Uterus (tissue), 3 donors: ENCODE measurements at regions not wholly inside any gene's neighbourhood (a gene's known extent, or its start where the extent isn't known, plus 50 kb on each side); places are given as distances from the start of the nearest gene placed in this dataset.

Experiments used
- DNase-seq, 2 donors: peaks; one replicate each; pipeline ENCODE4 v3.0.0-alpha.2; 2019 to 2020
- H3K27ac ChIP-seq, 2 donors: fragments of 200-600 bp; sonication (generic); 1 replicate in 1 of 2; 2 replicates in 1 of 2; pipeline ENCODE4 v1.5.1; 2016 to 2018
- H3K27me3 ChIP-seq, 2 donors: fragments of 200-600 bp; sonication (generic); one replicate each; pipeline ENCODE4 v1.5.1; 2018 to 2019; ENCODE audit warnings: control low read depth in 1 of 2
- H3K36me3 ChIP-seq, 2 donors: fragments of 200-600 bp; sonication (generic); one replicate each; pipeline ENCODE4 v1.5.1; 2019; ENCODE audit warnings: control low read depth in 1 of 2
- H3K4me1 ChIP-seq, 2 donors: fragments of 200-600 bp; sonication (generic); one replicate each; pipeline ENCODE4 v1.5.1; 2018 to 2019; ENCODE audit warnings: control low read depth in 1 of 2
- H3K4me3 ChIP-seq, 2 donors: fragments of 200-600 bp; sonication (generic); 1 replicate in 1 of 2; 2 replicates in 1 of 2; pipeline ENCODE4 v1.5.1; 2018 to 2019; ENCODE audit warnings: mild to moderate bottlenecking in 1 of 2
- H3K9me3 ChIP-seq, 2 donors: fragments of 200-600 bp; sonication (generic); one replicate each; pipeline ENCODE4 v1.5.1; 2019; ENCODE audit warnings: control low read depth in 1 of 2
- CTCF ChIP-seq, 4 experiments: fragments of 200-600 bp in 2 of 4; fragments of 450-650 bp in 2 of 4; sonication (generic) in 2 of 4; IDR thresholded peaks; one replicate each; pipeline ENCODE4 v1.5.1; 2016 to 2019; ENCODE audit warnings: antibody characterized with exemption in 4 of 4, mild to moderate bottlenecking in 2 of 4, moderate library complexity in 1 of 4
- POLR2A ChIP-seq, 2 donors: fragments of 450-650 bp; IDR thresholded peaks; one replicate each; pipeline ENCODE4 v1.6.1; 2016; ENCODE audit warnings: antibody characterized with exemption in 2 of 2, mild to moderate bottlenecking in 1 of 2, moderate library complexity in 1 of 2
- intact Hi-C: fragments of 100-400 bp; cut with DNase I; formaldehyde crosslinking; loops from one replicate; pipeline ENCODE4 v1.15.1; 2023; ENCODE audit warnings: low total_unique reads
- donor health status: DM: yes; HTN: yes; CAD: no.

- H3K4me3 ChIP-seq: no peak overlapping the region
- TF ChIP-seq CTCF (IDR thresholded peaks at IDR 0.05): no peak
- TF ChIP-seq POLR2A (IDR thresholded peaks at IDR 0.05): no peak
- H3K9me3 ChIP-seq: no peaks in the 10 kb centered on the region
- no peak for DNase-seq
- H3K36me3 ChIP-seq: no peaks in the 10 kb centered on the region
- intact Hi-C loops: no loop called here
- no peaks in the 10 kb centered on the region for H3K4me1 ChIP-seq
- H3K27ac ChIP-seq: no peak overlapping the region
- no peaks in the 10 kb centered on the region for H3K27me3 ChIP-seq
Observed at GRCh38 chr5:120919017-120919416, 454.9 kb downstream of the PRR16 start.

DNA sequence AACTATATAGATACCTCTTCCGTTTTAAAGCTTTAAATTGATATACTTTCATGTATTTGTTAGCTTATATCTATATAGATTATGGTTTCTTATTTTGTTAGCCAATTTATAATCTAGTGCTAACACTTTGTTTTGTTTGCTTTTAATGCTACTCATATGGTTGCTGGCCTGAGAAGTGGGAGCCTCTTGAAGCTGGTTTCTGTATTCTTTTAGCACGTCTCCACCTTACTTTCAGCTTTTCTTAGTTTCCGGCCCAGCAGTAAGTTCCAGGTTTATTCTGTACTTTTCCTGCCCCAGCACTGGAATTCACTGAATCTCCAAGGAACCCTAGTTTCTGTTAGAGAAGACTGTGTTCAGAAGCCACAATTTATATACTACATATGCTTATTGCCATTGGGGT, 458.9 kb downstream of the PRR16 start:
- Histone ChIP-seq H3K27ac (no peak overlapping the region), H3K36me3 (no peaks in the 10 kb centered on the region)

GRCh38 chr5:120926471-120926870, 462.4 kb downstream of the PRR16 start:
- no peak overlapping the region for H3K4me3 ChIP-seq
- H3K27me3 ChIP-seq: no peaks in the 10 kb centered on the region
- no peak for DNase-seq
- no peaks in the 10 kb centered on the region for H3K36me3 ChIP-seq
- H3K9me3 ChIP-seq: no peaks in the 10 kb centered on the region
- H3K27ac ChIP-seq: no peak overlapping the region
- intact Hi-C loops: no loop called here
- H3K4me1 ChIP-seq: no peaks in the 10 kb centered on the region
- TF ChIP-seq CTCF (IDR thresholded peaks at IDR 0.05) (no peak), POLR2A (IDR thresholded peaks at IDR 0.05) (no peak)

More for the DNA sequence above, 458.9 kb downstream of the PRR16 start:
- intact Hi-C loops: no loop called here
- Histone ChIP-seq H3K9me3 (no peaks in the 10 kb centered on the region), H3K4me1 (no peaks in the 10 kb centered on the region), H3K4me3 (no peak overlapping the region), H3K27me3 (no peaks in the 10 kb centered on the region)
- DNase-seq: no peak
- no peak for TF ChIP-seq POLR2A (IDR thresholded peaks at IDR 0.05)
- TF ChIP-seq CTCF (IDR thresholded peaks at IDR 0.05): no peak

DNA sequence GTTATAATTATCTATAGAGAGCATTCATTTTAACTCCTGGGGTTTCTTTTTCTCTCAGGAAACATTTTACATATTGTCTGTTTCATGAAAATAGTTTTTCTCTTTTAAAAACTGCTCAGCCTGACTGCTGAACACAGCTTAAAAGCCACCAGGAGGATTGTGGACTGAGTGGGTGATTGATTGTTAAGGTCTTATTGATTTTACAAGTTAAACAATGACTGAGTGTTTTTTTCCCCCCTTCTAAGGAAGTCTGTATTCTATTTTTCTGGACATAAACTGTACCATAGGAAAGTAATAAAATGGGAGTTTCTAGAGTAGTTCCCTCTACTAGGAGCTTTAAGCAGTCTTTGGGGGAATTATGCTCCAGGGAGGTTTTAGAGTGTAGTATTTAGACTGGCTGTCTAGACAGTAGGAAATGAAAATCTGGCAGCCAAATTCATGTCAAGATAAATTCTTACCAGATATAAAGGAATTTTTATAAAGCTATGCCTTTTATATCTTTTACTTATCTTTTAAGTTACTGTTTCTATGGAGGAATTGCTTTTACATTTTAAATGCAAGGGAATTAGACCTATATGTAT, 463.9 kb downstream of the PRR16 start:
- no peak for TF ChIP-seq POLR2A (IDR thresholded peaks at IDR 0.05)
- TF ChIP-seq CTCF (IDR thresholded peaks at IDR 0.05): no peak
- Histone ChIP-seq H3K4me1 (no peaks in the 10 kb centered on the region), H3K9me3 (no peaks in the 10 kb centered on the region), H3K27ac (no peak overlapping the region), H3K27me3 (no peaks in the 10 kb centered on the region), H3K36me3 (no peaks in the 10 kb centered on the region), H3K4me3 (no peak overlapping the region)
- no peak for DNase-seq
- intact Hi-C loops: no loop called here

- no peak for TF ChIP-seq POLR2A (IDR thresholded peaks at IDR 0.05)
- no peak for TF ChIP-seq CTCF (IDR thresholded peaks at IDR 0.05)
- intact Hi-C loops: no loop called here
- H3K9me3 ChIP-seq: no peaks in the 10 kb centered on the region
- no peak overlapping the region for H3K27ac ChIP-seq
- no peak for DNase-seq
- H3K36me3 ChIP-seq: no peaks in the 10 kb centered on the region
- H3K27me3 ChIP-seq: no peaks in the 10 kb centered on the region
- no peak overlapping the region for H3K4me3 ChIP-seq
- H3K4me1 ChIP-seq: no peaks in the 10 kb centered on the region
Observed at GRCh38 chr5:120932480-120932879, 468.4 kb downstream of the PRR16 start.
